Esophagus squamous epithelium (tissue), 5 donors: ENCODE measurements at regions not wholly inside any gene's neighbourhood (a gene's known extent, or its start where the extent isn't known, plus 50 kb on each side); places are given as distances from the start of the nearest gene placed in this dataset.
"Not testable (repeated sequence)": the region's sequence is repeated elsewhere in the genome, so short reads cannot be mapped to it uniquely, and the experiment has no call there.

Experiments
- DNase-seq: peaks from one replicate; lab custom pipeline; 2025; lab: John Stamatoyannopoulos, UW
- H3K27ac ChIP-seq, 4 donors: fragments of 200-600 bp; sonication (generic); one replicate each; pipeline ENCODE4 v1.5.1; 2016 to 2019; ENCODE audit warnings: mild to moderate bottlenecking in 1 of 4
- H3K27me3 ChIP-seq, 4 donors: fragments of 200-600 bp; sonication (generic); 1 replicate in 3 of 4; 2 replicates in 1 of 4; pipeline versions ENCODE4 v1.5.1 to v1.6.0; 2017 to 2021; ENCODE audit warnings: antibody characterized with exemption in 1 of 4
- H3K36me3 ChIP-seq, 3 donors: fragments of 200-600 bp; sonication (generic); one replicate each; pipeline ENCODE4 v1.5.1; 2016 to 2019
- H3K4me1 ChIP-seq, 3 donors: fragments of 200-600 bp; sonication (generic); one replicate each; pipeline ENCODE4 v1.5.1; 2017 to 2019
- H3K4me3 ChIP-seq, 4 donors: fragments of 200-600 bp; sonication (generic); 1 replicate in 3 of 4; 2 replicates in 1 of 4; pipeline ENCODE4 v1.5.1; 2016 to 2019; ENCODE audit warnings: mild to moderate bottlenecking in 2 of 4, moderate library complexity in 1 of 4
- H3K9me3 ChIP-seq, 3 donors: fragments of 200-600 bp; sonication (generic); one replicate each; pipeline ENCODE4 v1.5.1; 2016 to 2019
- CTCF ChIP-seq, 6 experiments: fragments of 450-650 bp in 4 of 6; fragments of 200-600 bp in 2 of 6; sonication (generic) in 2 of 6; IDR thresholded peaks; one replicate each; pipeline ENCODE4 v1.5.1; 2016 to 2019; ENCODE audit warnings: antibody characterized with exemption in 6 of 6, mild to moderate bottlenecking in 4 of 6, moderate library complexity in 4 of 6
- POLR2A ChIP-seq, 4 donors: fragments of 450-650 bp; IDR thresholded peaks; one replicate each; pipeline ENCODE4 v1.6.1; 2017; ENCODE audit warnings: antibody characterized with exemption in 4 of 4, mild to moderate bottlenecking in 4 of 4, moderate library complexity in 3 of 4
- WGBS, 2 donors: methylation state at CpG; one replicate each; pipeline ENCODE4 v1.1.5; 2018; 5-methylcytosine and 5-hydroxymethylcytosine counted together
- intact Hi-C: fragments of 100-400 bp; cut with DNase I; formaldehyde crosslinking; loops from one replicate; pipeline ENCODE4 v1.15.0; 2022
- donor health status: DM: yes; HTN: yes; CAD: no.

GRCh38 chr2:239721531-239721930, 303.6 kb downstream of the NDUFA10 start:
- H3K9me3 ChIP-seq = no peaks in the 10 kb centered on the region
- H3K36me3 ChIP-seq = no peaks in the 10 kb centered on the region
- no peak overlapping the region for H3K4me3 ChIP-seq
- DNase-seq = no peak
- 76 to 100% methylated on average over 3 to 8 of the region's 11 CpGs for WGBS, 2 donors
- H3K27me3 ChIP-seq = peaks cover 0 to 9% (median 0%) of the 10 kb centered on the region in 4 donors
- H3K4me1 ChIP-seq = peaks cover 0 to 34% (median 3%) of the 10 kb centered on the region in 3 donors
- no peak overlapping the region for H3K27ac ChIP-seq
- intact Hi-C loops = no loop called here
- TF ChIP-seq CTCF (IDR thresholded peaks at IDR 0.05) (no peak), POLR2A (IDR thresholded peaks at IDR 0.05) (no peak)

- peaks cover 0 to 33% (median 3%) of the 10 kb centered on the region in 3 donors for H3K4me1 ChIP-seq
- no peak overlapping the region for H3K4me3 ChIP-seq
- H3K27ac ChIP-seq = no peak overlapping the region
- H3K36me3 ChIP-seq = no peaks in the 10 kb centered on the region
- peaks cover 0 to 9% (median 0%) of the 10 kb centered on the region in 4 donors for H3K27me3 ChIP-seq
- intact Hi-C loops = no loop called here
- DNase-seq = no peak
- WGBS, 2 donors = 72 to 83% methylated on average over 15 to 21 of the region's 27 CpGs
- H3K9me3 ChIP-seq = no peaks in the 10 kb centered on the region
- no peak for TF ChIP-seq POLR2A (IDR thresholded peaks at IDR 0.05)
- no peak for TF ChIP-seq CTCF (IDR thresholded peaks at IDR 0.05)
Observed at GRCh38 chr2:239720361-239721360, 304.5 kb downstream of the NDUFA10 start.

- peaks cover 0 to 8% (median 0%) of the 10 kb centered on the region in 4 donors for H3K27me3 ChIP-seq
- TF ChIP-seq POLR2A (IDR thresholded peaks at IDR 0.05) (no peak), CTCF (IDR thresholded peaks at IDR 0.05) (no peak)
- no peaks in the 10 kb centered on the region for H3K9me3 ChIP-seq
- H3K27ac ChIP-seq = no peak overlapping the region
- H3K4me3 ChIP-seq = no peak overlapping the region
- H3K4me1 ChIP-seq = peaks cover 0 to 27% (median 3%) of the 10 kb centered on the region in 3 donors
- no peaks in the 10 kb centered on the region for H3K36me3 ChIP-seq
- 53 to 89% methylated on average over 5 to 8 of the region's 9 CpGs for WGBS, 2 donors
- intact Hi-C loops = no loop called here
- DNase-seq = no peak
Observed at GRCh38 chr2:239719791-239720360, 305.3 kb downstream of the NDUFA10 start.

GRCh38 chr2:239718991-239719390, 306.2 kb downstream of the NDUFA10 start:
- WGBS, 2 donors = 73 to 85% methylated on average over 6 of the region's 6 CpGs
- peaks cover 0 to 18% (median 3%) of the 10 kb centered on the region in 3 donors for H3K4me1 ChIP-seq
- intact Hi-C loops, H3K4me3 ChIP-seq, H3K27me3 ChIP-seq, H3K9me3 ChIP-seq, H3K27ac ChIP-seq, DNase-seq, H3K36me3 ChIP-seq: not testable (repeated sequence)

- WGBS, 2 donors = 77 to 92% methylated on average over 4 to 16 of the region's 22 CpGs
- H3K9me3 ChIP-seq = no peaks in the 10 kb centered on the region
- intact Hi-C loops = no loop called here
Observed at GRCh38 chr2:239717706-239718105, 307.4 kb downstream of the NDUFA10 start.

More at GRCh38 chr2:239717706-239718105, 307.4 kb downstream of the NDUFA10 start:
- H3K36me3 ChIP-seq = no peaks in the 10 kb centered on the region
- peaks cover 0 to 3% (median 0%) of the 10 kb centered on the region in 4 donors for H3K27me3 ChIP-seq
- peaks cover 0 to 16% (median 3%) of the 10 kb centered on the region in 3 donors for H3K4me1 ChIP-seq
- TF ChIP-seq CTCF (IDR thresholded peaks at IDR 0.05) (no peak), POLR2A (IDR thresholded peaks at IDR 0.05) (no peak)
- H3K27ac ChIP-seq = no peak overlapping the region
- DNase-seq = no peak
- no peak overlapping the region for H3K4me3 ChIP-seq
